ENCODE measurements at regions not wholly inside any gene's neighbourhood (a gene's known extent, or its start where the extent isn't known, plus 50 kb on each side); places are given as distances from the start of the nearest gene placed in this dataset.

DNA sequence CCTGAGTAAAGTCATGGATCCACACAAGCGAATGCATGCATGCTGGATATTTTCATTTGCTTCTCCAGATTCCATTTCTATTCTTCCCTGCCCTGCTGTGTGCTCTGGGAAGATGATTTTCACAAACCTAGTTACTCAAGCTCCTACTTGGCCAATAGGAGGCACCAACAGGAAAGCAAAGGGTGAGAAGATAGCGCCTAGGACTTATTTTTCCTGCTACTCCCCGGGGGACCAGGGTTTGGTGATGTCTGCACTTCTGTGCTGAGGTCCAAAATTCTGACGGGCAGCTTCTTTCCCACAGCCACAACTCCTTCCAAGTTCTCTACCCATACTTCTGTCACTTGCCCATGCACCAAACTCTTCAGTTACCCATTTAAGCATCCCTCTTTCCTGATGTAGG is 509.3 kb upstream of the TENM4 start:
- H3K27ac ChIP-seq: no peak overlapping the region
- H3K4me3 ChIP-seq: no peak overlapping the region
- H3K4me1 ChIP-seq: no peaks in the 10 kb centered on the region
- TF ChIP-seq, protein P1, sequence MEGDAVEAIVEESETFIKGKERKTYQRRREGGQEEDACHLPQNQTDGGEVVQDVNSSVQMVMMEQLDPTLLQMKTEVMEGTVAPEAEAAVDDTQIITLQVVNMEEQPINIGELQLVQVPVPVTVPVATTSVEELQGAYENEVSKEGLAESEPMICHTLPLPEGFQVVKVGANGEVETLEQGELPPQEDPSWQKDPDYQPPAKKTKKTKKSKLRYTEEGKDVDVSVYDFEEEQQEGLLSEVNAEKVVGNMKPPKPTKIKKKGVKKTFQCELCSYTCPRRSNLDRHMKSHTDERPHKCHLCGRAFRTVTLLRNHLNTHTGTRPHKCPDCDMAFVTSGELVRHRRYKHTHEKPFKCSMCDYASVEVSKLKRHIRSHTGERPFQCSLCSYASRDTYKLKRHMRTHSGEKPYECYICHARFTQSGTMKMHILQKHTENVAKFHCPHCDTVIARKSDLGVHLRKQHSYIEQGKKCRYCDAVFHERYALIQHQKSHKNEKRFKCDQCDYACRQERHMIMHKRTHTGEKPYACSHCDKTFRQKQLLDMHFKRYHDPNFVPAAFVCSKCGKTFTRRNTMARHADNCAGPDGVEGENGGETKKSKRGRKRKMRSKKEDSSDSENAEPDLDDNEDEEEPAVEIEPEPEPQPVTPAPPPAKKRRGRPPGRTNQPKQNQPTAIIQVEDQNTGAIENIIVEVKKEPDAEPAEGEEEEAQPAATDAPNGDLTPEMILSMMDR (IDR thresholded peaks at IDR 0.05): no peak
- TF ChIP-seq EP300 (IDR thresholded peaks at IDR 0.05): no peak
- TF ChIP-seq POLR2A (IDR thresholded peaks at IDR 0.05): no peak
- no peak for TF ChIP-seq POLR2AphosphoS5 (IDR thresholded peaks at IDR 0.05)
- no peaks in the 10 kb centered on the region for H3K9me3 ChIP-seq
- DNase-seq: no peak
- 75 to 89% methylated on average over 4 of the region's 4 CpGs for WGBS, 2 donors
- intact Hi-C loops (cut with DNase I): no loop called here
- no peaks in the 10 kb centered on the region for H3K36me3 ChIP-seq
- H3K27me3 ChIP-seq: no peaks in the 10 kb centered on the region

DNA sequence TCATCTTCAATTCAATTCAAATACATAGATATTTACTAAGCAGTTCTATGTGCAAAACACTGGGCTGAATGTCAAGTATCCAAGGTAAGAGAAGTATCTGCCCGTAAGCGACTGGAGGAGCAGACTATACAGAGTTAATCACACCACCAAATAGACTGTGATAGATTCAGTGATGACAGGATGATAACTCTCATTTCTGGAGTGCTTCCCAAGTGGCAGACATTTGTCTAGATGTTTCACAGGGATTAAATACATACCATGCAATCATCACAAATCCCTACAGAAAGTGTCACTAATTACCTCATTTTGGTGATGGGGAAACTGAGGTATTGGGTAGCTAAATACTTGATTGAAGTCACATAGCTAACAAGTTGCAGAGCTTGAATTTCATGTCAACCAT is 508.7 kb upstream of the TENM4 start:
- WGBS, 2 donors: 95 to 99% methylated on average over 2 of the region's 2 CpGs
- no peak for TF ChIP-seq EP300 (IDR thresholded peaks at IDR 0.05)
- TF ChIP-seq, protein P1 (IDR thresholded peaks at IDR 0.05): no peak
- TF ChIP-seq POLR2AphosphoS5 (IDR thresholded peaks at IDR 0.05): no peak
- no peak for TF ChIP-seq POLR2A (IDR thresholded peaks at IDR 0.05)
- no peak for DNase-seq
- no peaks in the 10 kb centered on the region for H3K36me3 ChIP-seq
- no peak overlapping the region for H3K27ac ChIP-seq
- H3K4me3 ChIP-seq: no peak overlapping the region
- H3K4me1 ChIP-seq: no peaks in the 10 kb centered on the region
- intact Hi-C loops (cut with DNase I): no loop called here
- no peaks in the 10 kb centered on the region for H3K9me3 ChIP-seq
- H3K27me3 ChIP-seq: no peaks in the 10 kb centered on the region

DNA sequence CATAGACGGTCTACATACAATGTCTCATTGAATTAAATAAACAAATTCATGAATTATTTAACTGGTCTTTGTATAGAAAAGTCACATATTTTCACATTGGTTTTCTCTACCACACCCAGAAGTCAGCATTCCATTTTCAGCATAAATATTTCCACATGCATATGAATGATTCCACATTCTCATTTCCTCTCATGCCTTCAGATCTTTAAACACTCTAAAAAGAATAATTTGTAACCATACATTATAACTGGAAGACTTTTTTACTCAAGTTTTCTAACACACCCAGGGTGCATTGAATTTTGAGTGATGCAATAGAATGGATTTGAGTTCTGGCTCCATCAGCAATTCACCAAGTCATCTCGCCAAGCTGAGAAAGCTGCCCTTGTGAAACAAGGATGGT is 501.8 kb upstream of the TENM4 start:
- no peak overlapping the region for H3K27ac ChIP-seq
- no peak for TF ChIP-seq POLR2A (IDR thresholded peaks at IDR 0.05)
- no peak for TF ChIP-seq POLR2AphosphoS5 (IDR thresholded peaks at IDR 0.05)
- no peak for DNase-seq
- no peaks in the 10 kb centered on the region for H3K36me3 ChIP-seq
- intact Hi-C loops (cut with DNase I): no loop called here
- H3K9me3 ChIP-seq: no peaks in the 10 kb centered on the region
- no peak overlapping the region for H3K4me3 ChIP-seq
- no peaks in the 10 kb centered on the region for H3K27me3 ChIP-seq
- H3K4me1 ChIP-seq: no peaks in the 10 kb centered on the region
- 89 to 91% methylated on average over 2 of the region's 2 CpGs for WGBS, 2 donors

DNA sequence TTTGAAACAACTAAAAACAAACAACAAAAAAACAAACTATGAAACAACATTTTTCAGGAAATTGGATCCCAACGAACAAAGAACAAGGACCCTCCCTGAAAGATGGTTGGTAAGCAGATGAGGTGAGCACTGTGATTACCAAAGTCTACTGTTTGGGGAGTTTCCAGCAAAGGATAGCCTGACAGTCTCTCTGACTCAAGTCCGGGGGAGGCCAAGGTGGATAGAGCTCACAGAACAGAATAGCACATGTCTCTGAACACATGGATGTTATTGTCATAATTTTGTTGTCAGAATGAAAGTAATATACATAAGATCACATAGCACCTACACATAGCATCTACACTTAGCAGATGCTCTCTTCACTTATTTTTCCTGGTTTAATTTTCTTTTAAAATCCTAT is 501.3 kb upstream of the TENM4 start:
- intact Hi-C loops (cut with DNase I): no loop called here
- no peaks in the 10 kb centered on the region for H3K4me1 ChIP-seq
- WGBS, 2 donors: 69 to 74% methylated on average over 2 of the region's 2 CpGs
- DNase-seq: no peak
- no peak for TF ChIP-seq POLR2AphosphoS5 (IDR thresholded peaks at IDR 0.05)
- TF ChIP-seq, protein P1 (IDR thresholded peaks at IDR 0.05): no peak
- TF ChIP-seq POLR2A (IDR thresholded peaks at IDR 0.05): no peak
- TF ChIP-seq EP300 (IDR thresholded peaks at IDR 0.05): no peak
- H3K27me3 ChIP-seq: no peaks in the 10 kb centered on the region
- no peak overlapping the region for H3K27ac ChIP-seq
- no peaks in the 10 kb centered on the region for H3K36me3 ChIP-seq
- no peaks in the 10 kb centered on the region for H3K9me3 ChIP-seq
- H3K4me3 ChIP-seq: no peak overlapping the region

DNA sequence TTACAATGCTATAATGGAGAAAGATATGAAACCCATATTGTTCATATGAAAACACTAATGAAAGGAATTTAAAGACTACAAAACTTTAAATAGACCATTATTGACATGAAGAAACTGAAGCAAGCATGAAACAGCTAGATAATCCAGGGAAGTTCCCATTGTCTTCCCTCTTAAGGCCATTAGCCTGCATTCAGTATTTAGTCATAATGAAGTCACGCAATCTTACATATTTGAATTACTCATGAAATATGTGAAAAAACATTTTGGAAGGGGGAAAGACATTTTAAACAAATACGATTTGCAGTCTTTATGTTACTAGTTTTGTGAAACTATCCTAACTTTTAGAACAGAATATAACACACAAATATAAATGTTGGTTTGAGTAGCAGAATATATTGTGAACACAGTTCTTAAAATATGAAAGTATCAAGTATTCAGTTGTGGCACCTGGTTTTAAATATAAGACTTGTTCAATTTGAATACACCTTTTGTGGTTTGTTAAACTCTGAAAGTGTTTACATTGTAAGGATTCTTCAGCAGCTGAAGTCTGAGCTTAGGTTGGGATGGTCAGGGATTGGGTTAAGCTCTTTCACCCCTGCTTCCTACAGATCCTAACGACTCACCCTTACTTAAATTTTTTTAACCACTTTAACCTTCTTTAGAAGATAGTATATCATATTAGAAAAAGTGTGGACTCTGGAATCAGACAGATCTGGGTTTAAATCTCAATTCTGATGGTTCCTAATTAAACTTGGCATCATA is 500.3 kb upstream of the TENM4 start:
- TF ChIP-seq POLR2AphosphoS5 (IDR thresholded peaks at IDR 0.05) (no peak), EP300 (IDR thresholded peaks at IDR 0.05) (no peak), POLR2A (IDR thresholded peaks at IDR 0.05) (no peak)
- TF ChIP-seq, protein P1 (IDR thresholded peaks at IDR 0.05): no peak
- no peaks in the 10 kb centered on the region for H3K4me1 ChIP-seq
- intact Hi-C loops (cut with DNase I): no loop called here
- no peak for DNase-seq
- no peak overlapping the region for H3K4me3 ChIP-seq
- H3K27me3 ChIP-seq: no peaks in the 10 kb centered on the region
- 74 to 78% methylated on average over 3 of the region's 3 CpGs for WGBS, 2 donors
- no peaks in the 10 kb centered on the region for H3K36me3 ChIP-seq
- H3K27ac ChIP-seq: no peak overlapping the region
- no peaks in the 10 kb centered on the region for H3K9me3 ChIP-seq

All from sigmoid colon (tissue), 6 donors.